HG02623 (cell line): ENCODE measurements at regions not wholly inside any gene's neighbourhood (a gene's known extent, or its start where the extent isn't known, plus 50 kb on each side); places are given as distances from the start of the nearest gene placed in this dataset.

Experiments used
- ATAC-seq: cut with Tn5 transposase; IDR thresholded peaks from one replicate; pipeline ENCODE4 v1.9.1; 2021; ENCODE audit warnings: moderate library complexity; ENCODE audit not compliant: unreplicated experiment

- no peak for ATAC-seq
Measured at GRCh38 chr9:89806371-89807100, 201.7 kb downstream of the GADD45G start.

GRCh38 chr9:89807101-89807395 lies 202.2 kb downstream of the GADD45G start:
- ATAC-seq, result no peak

GRCh38 chr9:89807682-89808075 lies 202.9 kb downstream of the GADD45G start:
- no peak for ATAC-seq

GRCh38 chr9:89808076-89808755 lies 203.4 kb downstream of the GADD45G start:
- ATAC-seq, result no peak

GRCh38 chr9:89808756-89809181 lies 204.0 kb downstream of the GADD45G start:
- ATAC-seq, result no peak

GRCh38 chr9:89810431-89810830 lies 205.6 kb downstream of the GADD45G start:
- ATAC-seq, result no peak

- no peak for ATAC-seq
Measured at GRCh38 chr9:89811356-89811755, 206.5 kb downstream of the GADD45G start.

GRCh38 chr9:89811886-89812450 lies 207.2 kb downstream of the GADD45G start:
- no peak for ATAC-seq

- no peak for ATAC-seq
Measured at GRCh38 chr9:89812556-89813181, 207.9 kb downstream of the GADD45G start.

GRCh38 chr9:89813482-89813881 lies 208.7 kb downstream of the GADD45G start:
- ATAC-seq, result no peak

GRCh38 chr9:89814340-89815040 lies 209.7 kb downstream of the GADD45G start:
- no peak for ATAC-seq

GRCh38 chr9:89815061-89815902 lies 210.5 kb downstream of the GADD45G start:
- peak; percentile 38 for ATAC-seq

GRCh38 chr9:89815903-89816573 lies 211.2 kb downstream of the GADD45G start:
- ATAC-seq, result peak; percentile 92

- no peak for ATAC-seq
Measured at GRCh38 chr9:89817151-89817950, 212.5 kb downstream of the GADD45G start.

- no peak for ATAC-seq
Measured at GRCh38 chr9:89820337-89820736, 215.5 kb downstream of the GADD45G start.

GRCh38 chr9:89821081-89821480 lies 216.3 kb downstream of the GADD45G start:
- ATAC-seq, result no peak

GRCh38 chr9:89822996-89823395 lies 218.2 kb downstream of the GADD45G start:
- no peak for ATAC-seq

- no peak for ATAC-seq
Measured at GRCh38 chr9:89825669-89826068, 220.9 kb downstream of the GADD45G start.

GRCh38 chr9:89826186-89826585 lies 221.4 kb downstream of the GADD45G start:
- no peak for ATAC-seq
